ENCODE measurements at regions not wholly inside any gene's neighbourhood (a gene's known extent, or its start where the extent isn't known, plus 50 kb on each side); places are given as distances from the start of the nearest gene placed in this dataset.

GRCh38 chr1:90317628-90318027, 322.7 kb downstream of the ZNF326 start:
- no peak for DNase-seq
- H3K27me3 ChIP-seq (ENCODE audit: insufficient read depth, low read depth, severe bottlenecking), result no peaks in the 10 kb centered on the region
- no peak overlapping the region for H3K4me3 ChIP-seq (ENCODE audit: low read depth, low read length)
- H3K9me3 ChIP-seq (ENCODE audit: severe bottlenecking), result no peaks in the 10 kb centered on the region
- no peaks in the 10 kb centered on the region for H3K36me3 ChIP-seq
- TF ChIP-seq CTCF (IDR thresholded peaks at IDR 0.05; ENCODE audit: low read depth, low read length), result no peak
- H3K27ac ChIP-seq, result no peak overlapping the region

GRCh38 chr1:90314533-90314932, 319.6 kb downstream of the ZNF326 start:
- H3K36me3 ChIP-seq, result no peaks in the 10 kb centered on the region
- DNase-seq, result no peak
- no peak overlapping the region for H3K27ac ChIP-seq
- H3K9me3 ChIP-seq (ENCODE audit: severe bottlenecking), result no peaks in the 10 kb centered on the region
- no peak for TF ChIP-seq CTCF (IDR thresholded peaks at IDR 0.05; ENCODE audit: low read depth, low read length)
- H3K4me3 ChIP-seq (ENCODE audit: low read depth, low read length), result no peak overlapping the region
- H3K27me3 ChIP-seq (ENCODE audit: insufficient read depth, low read depth, severe bottlenecking), result no peaks in the 10 kb centered on the region

GRCh38 chr1:90313778-90314177, 318.9 kb downstream of the ZNF326 start:
- H3K27me3 ChIP-seq (ENCODE audit: insufficient read depth, low read depth, severe bottlenecking), result no peaks in the 10 kb centered on the region
- H3K9me3 ChIP-seq (ENCODE audit: severe bottlenecking), result no peaks in the 10 kb centered on the region
- no peak overlapping the region for H3K27ac ChIP-seq
- no peak for TF ChIP-seq CTCF (IDR thresholded peaks at IDR 0.05; ENCODE audit: low read depth, low read length)
- no peak for DNase-seq
- H3K36me3 ChIP-seq, result no peaks in the 10 kb centered on the region
- H3K4me3 ChIP-seq (ENCODE audit: low read depth, low read length), result no peak overlapping the region

GRCh38 chr1:90309806-90310205, 314.9 kb downstream of the ZNF326 start:
- Histone ChIP-seq H3K9me3 (ENCODE audit: severe bottlenecking) (no peaks in the 10 kb centered on the region), H3K27me3 (ENCODE audit: insufficient read depth, low read depth, severe bottlenecking) (no peaks in the 10 kb centered on the region), H3K4me3 (ENCODE audit: low read depth, low read length) (no peak overlapping the region), H3K27ac (no peak overlapping the region), H3K36me3 (no peaks in the 10 kb centered on the region)
- TF ChIP-seq CTCF (IDR thresholded peaks at IDR 0.05; ENCODE audit: low read depth, low read length), result no peak
- DNase-seq, result no peak

GRCh38 chr1:90308421-90308820, 313.5 kb downstream of the ZNF326 start:
- TF ChIP-seq CTCF (IDR thresholded peaks at IDR 0.05; ENCODE audit: low read depth, low read length), result no peak
- Histone ChIP-seq H3K4me3 (ENCODE audit: low read depth, low read length) (no peak overlapping the region), H3K36me3 (no peaks in the 10 kb centered on the region), H3K9me3 (ENCODE audit: severe bottlenecking) (no peaks in the 10 kb centered on the region), H3K27ac (no peak overlapping the region), H3K27me3 (ENCODE audit: insufficient read depth, low read depth, severe bottlenecking) (no peaks in the 10 kb centered on the region)
- no peak for DNase-seq

GRCh38 chr1:90305577-90305976, 310.7 kb downstream of the ZNF326 start:
- no peaks in the 10 kb centered on the region for H3K9me3 ChIP-seq (ENCODE audit: severe bottlenecking)
- no peak overlapping the region for H3K4me3 ChIP-seq (ENCODE audit: low read depth, low read length)
- no peak for TF ChIP-seq CTCF (IDR thresholded peaks at IDR 0.05; ENCODE audit: low read depth, low read length)
- H3K27ac ChIP-seq, result no peak overlapping the region
- H3K27me3 ChIP-seq (ENCODE audit: insufficient read depth, low read depth, severe bottlenecking), result no peaks in the 10 kb centered on the region
- no peak for DNase-seq
- no peaks in the 10 kb centered on the region for H3K36me3 ChIP-seq
